ENCODE measurements at regions not wholly inside any gene's neighbourhood (a gene's known extent, or its start where the extent isn't known, plus 50 kb on each side); places are given as distances from the start of the nearest gene placed in this dataset.
A peak's percentile ranks its signal among the peaks of the same experiment; 100 is the strongest.

GRCh38 chr9:14031810-14032209 is 282.1 kb downstream of the NFIB start:
- no peak for DNase-seq

DNA sequence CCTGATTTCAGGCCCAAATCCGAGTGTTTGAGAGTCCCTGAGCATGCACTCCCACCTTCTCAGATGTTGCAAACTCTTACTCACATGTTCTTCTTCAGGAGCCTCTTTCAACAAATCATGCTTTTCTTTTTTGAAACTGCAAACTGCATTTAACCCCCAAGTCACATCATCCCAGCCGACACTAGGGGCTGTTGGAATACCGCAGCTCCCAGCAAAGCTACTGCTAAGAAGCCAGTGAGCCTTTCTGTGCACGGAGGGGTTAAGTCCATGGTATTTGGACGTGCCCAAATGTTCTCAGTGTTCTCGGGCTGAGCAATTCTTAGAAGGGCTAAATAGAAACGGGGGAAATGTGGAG is 282.9 kb downstream of the NFIB start:
- no peak for DNase-seq

GRCh38 chr9:14030375-14031059 is 283.4 kb downstream of the NFIB start:
- DNase-seq = no peak

GRCh38 chr9:14029806-14030374 is 284.1 kb downstream of the NFIB start:
- DNase-seq = no peak

- no peak for DNase-seq
Measured at GRCh38 chr9:14027116-14027800, 286.7 kb downstream of the NFIB start.

DNA sequence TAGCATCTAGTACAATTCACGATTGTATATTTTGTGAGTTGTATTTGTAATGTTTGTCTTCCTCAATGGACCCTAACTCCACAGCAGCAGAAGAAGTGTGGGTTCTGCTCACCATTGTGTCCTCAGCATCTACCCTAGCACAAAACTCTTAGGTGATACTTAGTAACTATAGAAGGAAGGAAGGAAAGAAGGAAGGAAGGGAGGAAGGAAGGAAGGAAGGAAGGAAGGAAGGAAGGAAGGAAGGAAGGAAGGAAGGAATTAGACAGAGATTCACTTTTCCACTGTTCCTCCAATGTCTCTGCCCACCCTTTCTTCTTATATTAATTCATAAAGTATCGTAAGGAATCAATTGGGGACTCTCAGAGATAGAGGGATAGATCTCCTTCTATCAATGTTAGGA is 288.2 kb downstream of the NFIB start:
- no peak for DNase-seq

DNA sequence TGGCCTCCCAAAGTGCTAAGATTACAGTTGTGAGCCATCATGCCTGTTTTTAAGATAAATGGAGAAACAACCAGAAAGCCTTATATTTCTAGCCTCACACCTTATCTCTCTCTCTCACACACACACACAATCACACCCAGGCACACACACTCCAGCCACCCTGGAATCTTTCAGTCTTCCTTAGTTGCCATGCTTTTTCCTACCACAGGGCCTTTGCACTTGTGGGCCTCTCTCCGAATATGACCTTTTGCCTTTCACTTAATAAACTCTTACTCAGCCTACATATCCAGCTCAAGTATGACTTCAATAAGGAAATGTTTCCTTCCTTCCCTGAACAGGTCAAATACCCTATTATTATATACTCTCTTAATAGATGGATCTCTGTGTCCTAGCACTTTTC is 290.7 kb downstream of the NFIB start:
- DNase-seq = no peak

GRCh38 chr9:14021871-14022525 is 291.9 kb downstream of the NFIB start:
- no peak for DNase-seq

DNA sequence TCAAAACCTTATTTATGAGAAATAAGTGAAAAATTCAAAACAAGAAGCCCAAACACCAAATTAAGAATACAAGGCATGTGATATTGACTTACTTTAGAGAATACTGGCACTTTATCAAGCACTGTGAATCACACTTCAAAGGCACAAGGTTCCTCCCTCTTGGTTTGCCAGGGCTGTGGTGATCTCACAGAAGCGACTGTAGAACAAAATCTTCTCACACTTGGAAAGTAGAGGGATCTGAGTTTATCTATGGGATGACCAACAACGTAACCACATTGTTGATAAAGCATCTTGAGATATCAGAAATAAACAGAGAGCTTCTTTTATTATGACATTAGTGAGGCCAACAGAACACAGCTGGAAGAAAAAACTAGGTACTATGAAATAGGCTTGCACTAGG is 295.9 kb downstream of the NFIB start:
- DNase-seq = no peak

DNA sequence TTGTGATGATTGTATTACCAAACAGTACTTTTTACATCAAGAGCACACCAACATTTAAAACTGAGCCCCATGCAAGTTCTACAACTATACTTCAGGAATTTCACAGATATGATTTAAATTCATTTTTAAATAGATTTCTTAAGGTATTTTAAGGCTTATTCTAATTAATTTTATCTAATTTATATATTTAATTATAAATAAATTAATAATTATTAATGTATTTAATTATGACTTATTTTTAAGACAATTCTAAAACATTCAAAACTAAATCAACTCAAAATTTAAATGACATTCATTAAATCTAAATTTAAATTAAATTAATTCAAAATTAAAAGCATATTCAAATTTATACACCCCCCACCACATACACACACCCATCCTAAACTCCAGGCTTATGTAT is 299.2 kb downstream of the NFIB start:
- no peak for DNase-seq

GRCh38 chr9:14014218-14014617 is 299.7 kb downstream of the NFIB start:
- no peak for DNase-seq

GRCh38 chr9:14011799-14012560 is 302.0 kb downstream of the NFIB start:
- no peak for DNase-seq

DNA sequence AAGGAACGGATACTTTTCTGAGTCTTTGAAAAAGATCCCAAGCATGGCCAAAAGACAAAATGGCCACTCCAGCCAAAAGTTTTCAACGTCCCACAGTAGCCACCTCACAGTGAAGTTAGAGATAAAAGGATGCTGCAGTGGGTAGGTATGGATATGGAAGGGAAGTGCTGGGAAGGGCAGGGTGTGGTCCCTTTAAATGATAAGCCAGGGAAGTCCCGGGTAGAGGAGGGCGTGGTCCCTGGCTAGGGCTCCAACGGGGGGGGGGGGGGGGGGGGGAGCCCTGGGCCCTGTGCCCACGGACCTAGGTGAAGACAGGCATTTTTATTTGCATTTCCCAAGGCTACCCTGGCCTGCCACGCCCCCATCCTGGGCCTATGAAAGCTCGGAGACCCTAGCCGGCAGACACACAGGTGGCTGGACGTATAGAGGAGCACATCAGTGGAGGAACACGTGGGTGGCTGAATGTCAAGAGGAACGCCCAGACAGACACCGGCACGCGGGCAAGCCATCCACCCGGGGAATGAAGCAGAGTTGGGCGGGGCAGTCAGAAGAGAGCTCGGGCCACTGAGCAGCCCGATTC is 306.7 kb downstream of the NFIB start:
- DNase-seq = no peak

DNA sequence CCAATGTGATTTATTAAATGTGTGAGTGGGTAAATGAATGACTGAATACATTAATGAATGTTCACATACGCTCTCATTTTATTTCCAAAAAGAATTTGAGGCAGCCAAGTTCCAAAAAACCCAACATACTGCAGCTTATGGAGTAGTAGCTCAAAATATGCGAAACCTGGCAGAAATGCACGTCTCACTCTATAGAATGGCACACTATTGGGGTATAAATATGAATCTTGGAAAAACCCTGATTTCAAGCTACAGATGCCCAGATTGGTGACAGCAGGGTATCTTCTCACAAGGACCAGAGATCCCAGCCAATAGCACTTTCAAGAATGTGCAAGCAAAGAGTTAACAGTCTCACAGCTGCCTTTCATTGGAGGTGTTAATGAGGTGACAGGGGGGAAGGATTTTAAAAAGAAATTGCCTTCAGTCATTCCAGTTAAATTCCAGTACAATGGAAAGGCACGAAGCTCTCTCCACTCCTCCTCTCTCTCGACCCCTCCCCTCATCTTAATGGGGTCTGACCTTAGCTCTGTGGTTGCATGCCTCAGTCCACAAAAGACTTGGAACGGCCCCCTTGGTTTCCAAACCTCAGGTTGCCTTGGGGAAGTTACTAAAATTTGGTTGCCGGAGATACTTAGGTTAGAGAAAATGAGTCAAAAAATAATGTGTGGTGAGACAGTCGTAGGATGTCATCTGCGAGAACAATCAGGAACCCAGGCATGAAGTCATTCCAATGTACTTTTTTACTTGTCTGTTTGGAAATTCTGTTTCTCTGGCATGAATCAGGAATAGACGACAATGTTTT is 307.4 kb downstream of the NFIB start:
- DNase-seq = no peak

GRCh38 chr9:14004110-14004509 is 309.8 kb downstream of the NFIB start:
- no peak for DNase-seq

DNA sequence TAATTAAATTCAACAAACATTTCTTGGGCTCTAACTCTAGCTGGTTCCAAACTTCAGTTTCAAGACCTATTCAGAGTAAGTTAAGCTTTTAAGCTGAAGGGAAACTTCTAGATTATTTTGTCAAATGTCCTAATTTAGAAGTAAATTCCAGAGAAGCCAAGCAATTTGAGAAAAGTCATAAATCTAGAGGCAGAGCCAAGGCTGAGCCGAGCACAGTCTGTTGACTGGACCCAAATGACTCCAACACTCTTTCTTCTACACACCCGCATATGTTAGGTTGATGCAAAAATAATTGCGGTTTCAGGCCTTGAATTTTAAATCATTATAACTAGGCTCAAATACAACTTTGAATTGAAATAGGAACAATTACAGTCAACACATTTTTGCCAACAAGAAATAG is 319.7 kb downstream of the NFIB start:
- DNase-seq = no peak

DNA sequence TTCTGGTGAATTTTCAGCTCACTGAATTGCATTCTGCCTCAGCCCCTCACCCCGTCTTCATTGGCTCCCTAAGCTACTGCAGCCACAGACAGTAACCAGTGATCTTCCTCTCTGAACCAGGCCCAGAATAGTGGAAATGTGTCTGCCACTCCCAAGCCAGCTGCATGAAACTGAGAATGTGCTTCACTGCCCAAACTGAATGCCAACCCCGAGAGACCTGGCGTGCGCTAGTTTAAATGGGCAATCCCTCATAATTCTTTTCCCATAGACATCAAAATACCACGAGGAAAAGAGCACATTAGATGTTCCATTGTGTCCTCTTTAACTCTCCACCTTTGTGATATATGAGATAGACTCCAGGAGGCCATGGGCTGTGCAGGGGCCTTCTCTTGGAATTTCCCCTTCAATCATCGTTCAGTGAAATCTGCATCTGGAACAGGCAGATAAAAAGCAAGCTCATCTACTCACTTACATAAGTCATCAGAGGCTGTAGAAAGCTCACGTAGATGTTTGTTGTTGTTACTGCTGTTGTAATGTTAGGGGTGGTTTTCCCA is 320.2 kb downstream of the NFIB start:
- no peak for DNase-seq

GRCh38 chr9:13992138-13993088 is 321.5 kb downstream of the NFIB start:
- peak; percentile 27 for DNase-seq

DNA sequence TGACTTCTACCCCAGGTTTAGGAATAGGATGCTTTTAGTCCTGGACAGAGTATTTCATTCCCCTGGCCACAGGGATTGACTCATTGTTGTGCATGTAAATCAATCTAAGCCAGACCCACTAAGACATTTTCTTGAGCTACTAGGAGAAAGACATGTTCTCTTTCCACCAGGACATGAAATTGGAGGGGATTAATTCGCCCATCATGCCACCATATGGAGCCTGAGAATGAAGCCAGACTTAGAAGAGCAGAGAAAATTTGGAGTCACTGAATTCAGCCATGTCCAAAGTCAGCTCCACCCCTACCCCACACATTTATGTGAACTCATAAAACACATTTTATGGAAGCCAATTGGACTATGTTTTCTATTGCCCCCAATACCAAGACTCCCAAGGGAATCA is 322.5 kb downstream of the NFIB start:
- DNase-seq = no peak

GRCh38 chr9:13990994-13991393 is 322.9 kb downstream of the NFIB start:
- no peak for DNase-seq

DNA sequence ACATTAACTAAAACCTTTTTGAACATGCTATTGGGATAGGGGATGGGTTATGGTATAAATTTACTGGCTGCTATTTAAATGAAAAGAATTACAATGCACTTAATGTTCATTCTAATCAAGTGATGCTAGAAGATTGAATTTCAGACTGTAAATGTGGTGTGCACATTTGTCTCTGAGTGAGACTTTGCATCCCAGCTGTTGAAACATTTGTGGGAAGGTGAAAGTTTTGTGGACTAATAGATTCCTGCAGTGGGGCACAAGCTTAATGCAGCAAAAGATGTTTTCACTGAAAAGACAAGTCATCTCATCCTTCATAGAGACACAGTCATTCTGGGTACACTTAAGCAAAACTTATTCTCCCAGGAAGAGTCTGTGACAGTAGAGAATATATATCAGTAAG is 323.6 kb downstream of the NFIB start:
- no peak for DNase-seq
